Neural progenitor cell (in vitro differentiated cells): ENCODE measurements at regions not wholly inside any gene's neighbourhood (a gene's known extent, or its start where the extent isn't known, plus 50 kb on each side); places are given as distances from the start of the nearest gene placed in this dataset.

Experiments used
- EZH2 ChIP-seq: fragments of 200-600 bp; sonication (generic); IDR thresholded peaks from 2 replicates; pipeline ENCODE4 v1.6.1; 2017; ENCODE audit warnings: antibody characterized with exemption, mild to moderate bottlenecking, moderate library complexity
- TF ChIP-seq, protein P1 (sequence below): fragments of 200-600 bp; sonication (generic); IDR thresholded peaks from 2 replicates; pipeline ENCODE4 v1.5.1; 2017; ENCODE audit warnings: antibody characterized with exemption, mild to moderate bottlenecking

GRCh38 chr6:104591573-104592334, 268.0 kb downstream of the HACE1 start:
- TF ChIP-seq EZH2 = no peak
- TF ChIP-seq, protein P1, sequence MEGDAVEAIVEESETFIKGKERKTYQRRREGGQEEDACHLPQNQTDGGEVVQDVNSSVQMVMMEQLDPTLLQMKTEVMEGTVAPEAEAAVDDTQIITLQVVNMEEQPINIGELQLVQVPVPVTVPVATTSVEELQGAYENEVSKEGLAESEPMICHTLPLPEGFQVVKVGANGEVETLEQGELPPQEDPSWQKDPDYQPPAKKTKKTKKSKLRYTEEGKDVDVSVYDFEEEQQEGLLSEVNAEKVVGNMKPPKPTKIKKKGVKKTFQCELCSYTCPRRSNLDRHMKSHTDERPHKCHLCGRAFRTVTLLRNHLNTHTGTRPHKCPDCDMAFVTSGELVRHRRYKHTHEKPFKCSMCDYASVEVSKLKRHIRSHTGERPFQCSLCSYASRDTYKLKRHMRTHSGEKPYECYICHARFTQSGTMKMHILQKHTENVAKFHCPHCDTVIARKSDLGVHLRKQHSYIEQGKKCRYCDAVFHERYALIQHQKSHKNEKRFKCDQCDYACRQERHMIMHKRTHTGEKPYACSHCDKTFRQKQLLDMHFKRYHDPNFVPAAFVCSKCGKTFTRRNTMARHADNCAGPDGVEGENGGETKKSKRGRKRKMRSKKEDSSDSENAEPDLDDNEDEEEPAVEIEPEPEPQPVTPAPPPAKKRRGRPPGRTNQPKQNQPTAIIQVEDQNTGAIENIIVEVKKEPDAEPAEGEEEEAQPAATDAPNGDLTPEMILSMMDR = no peak
